Retina (tissue), 1 donor: ENCODE measurements at regions not wholly inside any gene's neighbourhood (a gene's known extent, or its start where the extent isn't known, plus 50 kb on each side); places are given as distances from the start of the nearest gene placed in this dataset.

ENCODE experiments used
- DNase-seq: peaks from one replicate; pipeline ENCODE4 v3.0.0-alpha.2; 2016

GRCh38 chr2:237020090-237020489, 65.6 kb upstream of the COPS8 start:
- no peak for DNase-seq

- DNase-seq: no peak
These were observed 63.2 kb upstream of the COPS8 start for GRCh38 chr2:237022533-237022932.

GRCh38 chr2:237024255-237024654, 61.4 kb upstream of the COPS8 start:
- DNase-seq: no peak

- DNase-seq: no peak
These were observed 60.4 kb upstream of the COPS8 start for GRCh38 chr2:237025090-237025865.

- DNase-seq: peak; percentile 77
These were observed 58.5 kb upstream of the COPS8 start for GRCh38 chr2:237026981-237027711.

GRCh38 chr2:237027712-237028029, 58.0 kb upstream of the COPS8 start:
- no peak for DNase-seq

- no peak for DNase-seq
These were observed 55.3 kb upstream of the COPS8 start for GRCh38 chr2:237030382-237030781.

GRCh38 chr2:237033536-237034060, 52.1 kb upstream of the COPS8 start:
- no peak for DNase-seq

- DNase-seq: peak; percentile 41
These were observed 49.8 kb upstream of the COPS8 start for GRCh38 chr2:237035781-237036475.
